ENCODE measurements at regions not wholly inside any gene's neighbourhood (a gene's known extent, or its start where the extent isn't known, plus 50 kb on each side); places are given as distances from the start of the nearest gene placed in this dataset.

- no peak for TF ChIP-seq SIN3A (IDR thresholded peaks at IDR 0.05; ENCODE audit: borderline replicate concordance, insufficient read depth, low read length)
- no peak for TF ChIP-seq REST (IDR thresholded peaks at IDR 0.05; ENCODE audit: insufficient read depth in 1 of 2, low read depth in 2 of 2, low read length in 2 of 2)
- TF ChIP-seq POLR2AphosphoS5 (IDR thresholded peaks at IDR 0.05; ENCODE audit: low read depth, low read length) = no peak
These were observed 79.9 kb downstream of the RMI2 start for GRCh38 chr16:11425140-11425539.

Measured in PFSK-1 (cell line).